Activated naive CD8-positive, alpha-beta T cell treated with anti-CD3 and anti-CD28 coated beads, Interleukin-2, amount 10 ng/mL, durations not matched to agents 7 days and 5 days (primary cell): ENCODE measurements at regions not wholly inside any gene's neighbourhood (a gene's known extent, or its start where the extent isn't known, plus 50 kb on each side); places are given as distances from the start of the nearest gene placed in this dataset.

Experiments used
- ATAC-seq: fragments of 150-1000 bp; cut with Tn5 transposase; one replicate; pipeline ENCODE4 v1.10.0; 2021; ENCODE audit warnings: low read depth, moderate library complexity
- POLR2A ChIA-PET: fragments of 350-600 bp; sonication (Branson Sonifier 250); formaldehyde crosslinking; loops from one replicate; lab custom pipeline; 2021; ENCODE audit warnings: antibody characterized with exemption; lab: Charles Lee
- DNase-seq: peaks from one replicate; pipeline ENCODE4 v3.0.0; 2021
- H3K27ac Mint-ChIP-seq: one replicate; pipeline ENCODE4 v1.8.0; 2022; ENCODE audit warnings: mild to moderate bottlenecking, mixed read lengths
- H3K27me3 Mint-ChIP-seq: one replicate; pipeline ENCODE4 v1.8.0; 2022; ENCODE audit warnings: mild to moderate bottlenecking, moderate library complexity, mixed read lengths
- H3K36me3 Mint-ChIP-seq: one replicate; pipeline ENCODE4 v1.8.0; 2021; ENCODE audit warnings: mild to moderate bottlenecking, mixed read lengths
- H3K4me1 Mint-ChIP-seq: one replicate; pipeline ENCODE4 v1.8.0; 2021; ENCODE audit warnings: mixed read lengths
- H3K4me3 Mint-ChIP-seq: one replicate; pipeline ENCODE4 v1.8.0; 2022; ENCODE audit warnings: mild to moderate bottlenecking, moderate library complexity, mixed read lengths
- H3K9me3 Mint-ChIP-seq: one replicate; pipeline ENCODE4 v1.8.0; 2021; ENCODE audit warnings: mixed read lengths

DNA sequence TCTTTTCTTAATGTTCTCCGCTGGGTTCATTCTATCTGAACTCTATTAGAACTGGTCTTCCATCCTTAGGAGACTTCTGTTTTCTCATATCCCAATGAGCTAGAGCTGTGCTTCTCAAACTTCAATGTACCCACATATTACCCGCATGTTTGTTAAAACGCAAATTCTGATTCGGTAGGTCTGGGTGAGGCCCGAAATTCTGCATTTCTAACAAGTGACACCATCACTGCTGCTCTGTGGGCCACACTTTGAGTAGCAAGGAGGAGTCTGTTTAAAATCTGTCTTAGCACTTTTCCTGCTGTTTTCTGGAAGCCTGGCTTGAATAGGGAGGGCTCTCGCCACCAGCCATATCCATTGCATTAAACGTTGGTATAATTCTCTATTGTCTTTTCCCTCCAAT is 151.9 kb upstream of the CLINT1 start:
- no peak overlapping the region for H3K27ac Mint-ChIP-seq
- DNase-seq (no peak), ATAC-seq (no peak)
- H3K36me3 Mint-ChIP-seq, result no peaks in the 10 kb centered on the region
- POLR2A ChIA-PET, result no interaction called here
- H3K4me3 Mint-ChIP-seq, result no peak overlapping the region
- no peaks in the 10 kb centered on the region for H3K9me3 Mint-ChIP-seq
- H3K4me1 Mint-ChIP-seq, result no peaks in the 10 kb centered on the region
- H3K27me3 Mint-ChIP-seq, result peaks cover 7% of the 10 kb centered on the region

DNA sequence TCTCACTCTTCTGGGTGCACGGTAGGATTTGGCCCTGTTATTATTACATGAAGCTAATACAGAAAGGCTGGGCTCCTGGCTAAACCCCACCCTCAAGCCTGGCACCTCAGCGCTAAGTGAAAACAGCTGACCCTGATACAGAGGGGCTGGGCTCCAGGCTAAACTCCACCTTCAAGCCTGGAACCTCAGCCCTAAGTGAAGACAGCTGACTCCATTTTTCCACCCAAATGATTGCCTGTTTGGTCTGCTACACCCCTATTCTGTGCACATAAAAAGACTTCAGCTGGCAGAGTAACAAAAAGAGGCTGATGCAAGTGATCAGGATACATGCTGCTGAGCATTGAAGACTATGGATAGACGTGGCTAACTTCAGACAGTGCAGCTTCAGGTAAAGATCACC is 148.4 kb upstream of the CLINT1 start:
- DNase-seq, result no peak
- no peaks in the 10 kb centered on the region for H3K27me3 Mint-ChIP-seq
- ATAC-seq, result no peak
- no peaks in the 10 kb centered on the region for H3K4me1 Mint-ChIP-seq
- no peak overlapping the region for H3K4me3 Mint-ChIP-seq
- H3K27ac Mint-ChIP-seq, result no peak overlapping the region
- peaks cover 3% of the 10 kb centered on the region for H3K9me3 Mint-ChIP-seq
- POLR2A ChIA-PET, result no interaction called here
- no peaks in the 10 kb centered on the region for H3K36me3 Mint-ChIP-seq

DNA sequence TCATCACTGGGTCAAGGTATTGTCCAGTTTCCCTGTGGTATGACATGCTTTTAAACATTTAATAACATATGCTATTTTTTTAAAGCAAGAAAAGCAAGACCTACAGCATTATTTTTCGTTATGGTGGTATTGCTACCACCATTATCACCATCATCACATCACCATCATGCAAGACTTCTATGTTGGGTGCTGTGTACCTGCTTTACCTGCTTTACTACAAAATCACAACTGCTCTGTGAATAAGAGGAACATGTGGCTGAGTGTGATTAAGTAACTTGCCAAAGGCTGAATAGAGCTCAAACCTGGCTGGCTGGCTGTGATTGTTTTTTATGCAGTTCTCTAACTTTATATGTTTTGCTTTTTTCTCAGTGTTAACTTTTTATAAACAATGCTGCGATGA is 140.8 kb upstream of the CLINT1 start:
- H3K9me3 Mint-ChIP-seq, result peaks cover under 1% of the 10 kb centered on the region
- peaks cover 15% of the 10 kb centered on the region for H3K27me3 Mint-ChIP-seq

DNA sequence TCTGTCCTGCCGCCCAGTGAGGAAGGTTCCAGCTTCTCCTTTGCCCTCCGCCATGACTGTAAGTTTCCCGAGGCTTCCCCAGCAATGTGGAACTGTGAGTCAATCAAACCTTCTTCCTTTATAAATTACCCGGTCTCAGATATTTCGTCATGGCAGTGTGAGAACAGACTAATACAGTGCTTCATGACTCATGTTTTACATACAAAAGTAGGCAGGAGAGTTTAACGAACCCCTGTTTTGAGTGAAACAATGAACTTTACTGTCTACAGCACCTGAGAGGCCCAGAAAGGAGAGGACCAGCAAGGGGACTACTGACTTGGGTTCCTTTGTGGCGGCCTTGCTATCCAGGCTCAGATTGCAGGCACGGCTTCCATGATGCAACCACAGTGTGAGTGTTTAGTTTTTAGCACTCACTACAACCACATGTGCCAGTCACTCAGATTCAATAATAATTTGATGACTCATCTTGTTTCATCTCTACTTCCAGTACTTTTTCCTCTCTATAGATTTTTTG is 139.1 kb upstream of the CLINT1 start:
- POLR2A ChIA-PET, result no interaction called here
- no peaks in the 10 kb centered on the region for H3K9me3 Mint-ChIP-seq
- no peak overlapping the region for H3K27ac Mint-ChIP-seq
- H3K4me3 Mint-ChIP-seq, result no peak overlapping the region
- peaks cover 8% of the 10 kb centered on the region for H3K4me1 Mint-ChIP-seq
- H3K36me3 Mint-ChIP-seq, result no peaks in the 10 kb centered on the region
- no peak for DNase-seq
- no peak for ATAC-seq
- peaks cover 30% of the 10 kb centered on the region for H3K27me3 Mint-ChIP-seq

More for the DNA sequence above, 140.8 kb upstream of the CLINT1 start:
- ATAC-seq (no peak), DNase-seq (no peak)
- no peaks in the 10 kb centered on the region for H3K36me3 Mint-ChIP-seq
- POLR2A ChIA-PET, result no interaction called here
- H3K27ac Mint-ChIP-seq, result no peak overlapping the region
- H3K4me1 Mint-ChIP-seq, result peaks cover 2% of the 10 kb centered on the region
- no peak overlapping the region for H3K4me3 Mint-ChIP-seq

DNA sequence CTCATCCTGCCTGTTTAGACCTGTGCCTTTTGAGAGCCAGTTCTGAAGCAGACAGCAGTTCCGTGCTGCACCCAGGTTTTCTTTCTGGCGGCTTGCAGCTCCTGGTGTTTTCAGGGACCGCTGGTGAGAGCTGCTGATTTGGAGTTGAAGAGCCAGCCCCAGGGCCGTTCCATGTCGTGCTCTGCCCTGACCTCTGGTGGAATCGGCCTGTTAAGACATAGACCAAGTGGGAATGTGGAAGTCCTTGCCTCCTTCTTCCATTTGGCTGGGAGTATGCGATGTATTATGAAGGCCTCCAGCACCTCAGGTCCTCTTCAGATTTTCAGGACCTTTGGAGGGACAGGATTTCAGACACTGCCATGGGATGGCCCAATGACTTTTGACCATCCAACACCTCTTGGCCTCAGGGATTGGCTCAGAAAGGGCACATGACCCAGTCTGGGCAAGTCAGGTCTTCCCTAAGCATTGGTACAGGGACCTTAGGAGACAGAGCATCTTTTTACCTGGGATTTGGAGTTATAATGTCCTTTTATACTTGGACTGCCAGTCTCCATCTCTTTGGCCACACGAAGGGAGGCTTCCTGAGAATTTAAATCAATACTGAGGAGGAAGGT is 136.1 kb upstream of the CLINT1 start:
- Mint-ChIP-seq H3K4me1 (peaks cover 8% of the 10 kb centered on the region), H3K27me3 (peaks cover 31% of the 10 kb centered on the region), H3K27ac (no peak overlapping the region), H3K9me3 (no peaks in the 10 kb centered on the region), H3K4me3 (peak overlapping the region; percentile 20), H3K36me3 (no peaks in the 10 kb centered on the region)
- DNase-seq (peak; percentile 46), ATAC-seq (peak; percentile 73)
- POLR2A ChIA-PET, result no interaction called here

DNA sequence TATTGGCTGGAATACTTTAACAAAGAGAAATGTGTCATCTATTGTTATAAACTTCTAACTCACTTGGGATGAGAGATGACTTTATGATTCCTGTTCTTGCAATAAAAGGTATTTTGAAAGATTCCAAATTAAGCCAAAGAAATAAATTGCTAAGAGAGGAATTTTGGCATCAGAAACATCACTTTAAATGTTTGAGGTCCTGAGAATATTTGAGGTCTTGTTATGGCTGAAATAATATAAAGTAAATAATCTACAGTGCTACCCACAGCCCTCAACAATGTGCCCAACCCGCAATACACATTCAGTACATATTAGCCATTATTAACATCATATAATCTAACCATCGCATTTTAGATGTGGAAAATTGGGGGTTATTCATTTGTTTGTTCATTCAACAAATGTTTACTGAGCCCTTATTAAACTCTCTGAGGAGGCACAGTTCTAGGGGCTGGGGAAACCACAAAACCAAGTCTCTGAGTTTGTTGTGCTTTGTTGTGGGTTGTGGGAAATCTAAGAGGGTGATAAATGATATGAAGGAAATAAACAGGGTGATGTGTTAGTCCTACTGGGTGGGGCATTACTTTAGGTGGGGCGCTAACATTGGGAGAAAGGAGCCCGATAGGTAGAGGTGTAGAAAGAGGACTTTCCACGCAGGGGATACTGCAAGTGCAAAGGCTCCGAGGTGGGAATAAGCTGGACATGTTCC is 135.2 kb upstream of the CLINT1 start:
- H3K4me3 Mint-ChIP-seq, result peak overlapping the region; percentile 26
- H3K9me3 Mint-ChIP-seq, result no peaks in the 10 kb centered on the region
- ATAC-seq (peak; percentile 65), DNase-seq (no peak)
- H3K4me1 Mint-ChIP-seq, result peaks cover 8% of the 10 kb centered on the region
- POLR2A ChIA-PET, result no interaction called here
- H3K36me3 Mint-ChIP-seq, result no peaks in the 10 kb centered on the region
- peak overlapping the region; percentile 6 for H3K27ac Mint-ChIP-seq
- H3K27me3 Mint-ChIP-seq, result peaks cover 33% of the 10 kb centered on the region

DNA sequence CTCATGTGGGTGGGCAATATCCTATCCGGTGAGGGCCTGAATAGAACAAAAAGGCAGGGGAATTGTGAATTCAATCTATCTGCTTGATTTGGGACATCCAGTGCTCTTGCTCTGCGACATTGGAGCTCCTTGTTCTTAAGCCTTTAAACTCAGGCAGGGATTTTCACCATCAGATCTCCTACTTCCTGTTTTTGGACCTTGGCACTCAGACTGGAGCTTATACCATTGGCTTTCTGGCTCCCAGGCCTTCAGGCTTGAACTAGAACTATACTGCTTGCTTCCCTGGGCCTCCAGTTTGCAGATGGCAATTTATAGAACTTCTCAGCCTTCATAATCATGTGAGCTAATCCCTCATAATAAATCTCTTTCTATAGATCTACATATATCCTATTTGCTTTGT is 134.3 kb upstream of the CLINT1 start:
- no peak for DNase-seq
- H3K27me3 Mint-ChIP-seq, result peaks cover 35% of the 10 kb centered on the region
- peaks cover 8% of the 10 kb centered on the region for H3K4me1 Mint-ChIP-seq
- no peak overlapping the region for H3K4me3 Mint-ChIP-seq
- H3K36me3 Mint-ChIP-seq, result no peaks in the 10 kb centered on the region
- no peak overlapping the region for H3K27ac Mint-ChIP-seq
- H3K9me3 Mint-ChIP-seq, result no peaks in the 10 kb centered on the region
- POLR2A ChIA-PET, result no interaction called here
- ATAC-seq, result no peak

DNA sequence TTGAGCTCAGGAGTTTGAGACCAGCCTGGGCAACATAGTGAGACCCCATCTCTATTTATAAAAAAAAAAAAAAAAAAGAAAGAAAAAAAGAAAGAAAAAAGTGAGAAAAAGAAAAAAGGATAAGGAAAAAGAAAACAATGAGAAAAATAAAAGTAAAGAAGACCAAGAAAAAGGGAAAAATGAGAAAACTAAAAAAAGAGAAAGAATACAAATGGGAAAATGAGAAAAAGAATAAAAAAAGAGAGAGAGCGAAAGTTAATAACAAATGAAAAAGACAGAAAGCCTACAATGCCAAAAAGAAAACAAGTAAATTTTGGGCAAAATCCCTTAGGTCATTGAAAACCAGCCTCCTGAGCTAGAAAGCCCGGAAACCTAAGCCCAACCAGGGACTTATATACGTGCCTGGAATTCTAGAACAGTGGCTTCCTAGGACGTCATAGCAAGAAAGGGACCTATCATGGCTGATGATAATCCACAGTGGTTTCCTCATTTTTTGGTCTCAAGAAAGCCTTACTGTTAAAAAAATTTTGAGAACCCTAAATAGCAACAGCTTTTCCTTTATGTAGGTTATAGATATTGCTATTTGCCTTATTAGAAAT is 131.7 kb upstream of the CLINT1 start:
- H3K4me1 Mint-ChIP-seq, result peaks cover 8% of the 10 kb centered on the region
- POLR2A ChIA-PET, result no interaction called here
- no peaks in the 10 kb centered on the region for H3K9me3 Mint-ChIP-seq
- DNase-seq (no peak), ATAC-seq (no peak)
- H3K27me3 Mint-ChIP-seq, result peaks cover 33% of the 10 kb centered on the region
- no peak overlapping the region for H3K27ac Mint-ChIP-seq
- no peak overlapping the region for H3K4me3 Mint-ChIP-seq
- no peaks in the 10 kb centered on the region for H3K36me3 Mint-ChIP-seq

DNA sequence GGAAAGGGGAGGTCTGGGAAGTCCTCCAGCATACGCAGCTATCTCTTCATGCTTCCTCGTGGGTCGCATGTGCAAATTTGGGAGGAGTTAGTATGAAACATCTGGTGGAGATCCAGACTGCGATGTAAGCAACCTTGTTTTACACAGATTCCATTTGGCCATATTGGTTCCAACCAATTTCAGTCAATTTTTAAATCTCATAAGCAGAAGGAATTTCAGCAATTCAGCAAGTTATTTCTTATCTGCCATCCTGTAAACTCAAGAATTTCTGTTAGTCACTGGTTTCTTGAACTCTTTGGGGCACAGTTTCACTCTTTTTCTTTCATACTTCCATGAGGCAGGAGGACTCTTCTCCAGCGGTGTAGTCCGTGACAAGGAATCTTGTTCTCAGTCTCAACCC is 130.4 kb upstream of the CLINT1 start:
- H3K9me3 Mint-ChIP-seq, result no peaks in the 10 kb centered on the region
- POLR2A ChIA-PET, result no interaction called here

DNA sequence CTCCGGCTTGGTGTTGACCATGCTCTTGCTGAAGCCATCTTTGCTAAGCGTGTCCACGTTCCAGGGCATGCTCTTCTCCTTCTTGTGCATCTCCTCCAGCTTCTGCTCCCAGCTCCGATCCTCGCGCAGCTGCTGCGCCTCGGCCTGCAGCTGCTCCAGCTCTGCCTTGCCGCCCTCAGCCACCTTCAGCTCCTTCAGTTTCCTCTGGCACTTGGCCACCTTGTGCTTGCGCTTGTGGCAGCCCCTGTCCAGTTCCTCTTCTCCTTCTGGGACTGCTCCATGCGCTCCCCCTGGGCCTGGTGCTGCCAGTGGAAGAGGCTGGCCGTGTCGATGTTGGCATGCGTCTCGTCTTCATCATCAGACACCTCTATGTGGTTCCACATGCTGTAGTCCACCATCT is 128.3 kb upstream of the CLINT1 start:
- Mint-ChIP-seq H3K4me3 (no peak overlapping the region), H3K27ac (no peak overlapping the region), H3K36me3 (no peaks in the 10 kb centered on the region), H3K4me1 (no peaks in the 10 kb centered on the region), H3K27me3 (peaks cover 14% of the 10 kb centered on the region), H3K9me3 (no peaks in the 10 kb centered on the region)
- POLR2A ChIA-PET, result no interaction called here
- ATAC-seq (no peak), DNase-seq (no peak)

More for the DNA sequence above, 130.4 kb upstream of the CLINT1 start:
- peaks cover 2% of the 10 kb centered on the region for H3K4me1 Mint-ChIP-seq
- H3K27me3 Mint-ChIP-seq, result peaks cover 26% of the 10 kb centered on the region
- H3K4me3 Mint-ChIP-seq, result no peak overlapping the region
- H3K27ac Mint-ChIP-seq, result no peak overlapping the region
- ATAC-seq (no peak), DNase-seq (no peak)
- no peaks in the 10 kb centered on the region for H3K36me3 Mint-ChIP-seq

DNA sequence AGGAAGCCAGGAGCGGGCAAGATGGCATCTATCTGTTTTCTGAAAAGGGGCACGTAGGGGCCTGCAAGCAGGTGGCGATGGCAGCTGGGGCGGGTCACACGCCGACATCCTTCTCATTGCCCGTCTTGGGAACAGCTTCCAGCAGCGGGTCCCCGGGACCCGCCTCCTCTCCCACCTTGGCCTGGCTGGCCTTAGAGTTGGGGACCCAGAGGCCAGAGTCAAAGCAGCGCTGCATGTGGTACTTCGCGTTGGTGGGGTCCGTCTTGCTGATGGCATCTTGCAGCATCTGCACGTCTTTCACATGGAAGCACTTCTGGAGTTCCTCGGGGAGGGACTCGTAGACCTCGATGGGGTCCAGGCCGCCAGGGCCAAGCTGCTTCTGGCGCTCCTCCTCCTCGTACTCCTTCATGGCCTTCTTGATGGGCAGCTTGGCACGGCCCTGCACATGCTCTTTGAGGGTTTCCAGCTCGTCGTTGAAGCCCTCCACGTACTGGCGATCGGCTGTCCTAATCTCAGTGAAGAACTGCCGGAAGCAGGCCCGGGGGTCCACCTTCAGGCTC is 127.6 kb upstream of the CLINT1 start:
- no peaks in the 10 kb centered on the region for H3K36me3 Mint-ChIP-seq

DNA sequence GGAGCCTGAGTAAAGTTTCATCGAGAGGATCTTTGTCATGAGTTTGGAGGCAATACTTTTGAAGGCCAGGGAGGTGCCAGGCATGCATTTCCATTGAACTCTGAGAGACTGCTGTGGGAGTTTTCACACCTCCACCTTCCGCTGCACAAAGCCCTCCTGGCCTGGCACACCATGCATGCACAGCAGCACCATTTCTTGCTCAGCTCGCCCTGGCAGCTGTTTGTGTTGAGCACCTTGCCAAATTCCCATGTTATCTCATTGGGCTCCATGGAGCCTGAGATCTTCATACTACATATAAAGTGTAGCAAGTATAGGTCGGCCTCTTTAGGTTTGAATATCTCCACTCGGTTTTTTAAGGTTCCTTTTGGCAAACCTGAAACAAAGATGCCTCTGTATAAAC is 125.7 kb upstream of the CLINT1 start:
- DNase-seq, result no peak
- no peaks in the 10 kb centered on the region for H3K4me1 Mint-ChIP-seq
- POLR2A ChIA-PET, result no interaction called here
- no peaks in the 10 kb centered on the region for H3K9me3 Mint-ChIP-seq
- H3K27me3 Mint-ChIP-seq, result peaks cover 7% of the 10 kb centered on the region
- no peaks in the 10 kb centered on the region for H3K36me3 Mint-ChIP-seq
- no peak overlapping the region for H3K27ac Mint-ChIP-seq
- no peak for ATAC-seq
- no peak overlapping the region for H3K4me3 Mint-ChIP-seq

More for the DNA sequence above, 127.6 kb upstream of the CLINT1 start:
- POLR2A ChIA-PET, result no interaction called here
- no peak overlapping the region for H3K27ac Mint-ChIP-seq
- DNase-seq (no peak), ATAC-seq (no peak)
- H3K9me3 Mint-ChIP-seq, result no peaks in the 10 kb centered on the region
- H3K27me3 Mint-ChIP-seq, result peaks cover 8% of the 10 kb centered on the region
- H3K4me3 Mint-ChIP-seq, result no peak overlapping the region
- no peaks in the 10 kb centered on the region for H3K4me1 Mint-ChIP-seq

DNA sequence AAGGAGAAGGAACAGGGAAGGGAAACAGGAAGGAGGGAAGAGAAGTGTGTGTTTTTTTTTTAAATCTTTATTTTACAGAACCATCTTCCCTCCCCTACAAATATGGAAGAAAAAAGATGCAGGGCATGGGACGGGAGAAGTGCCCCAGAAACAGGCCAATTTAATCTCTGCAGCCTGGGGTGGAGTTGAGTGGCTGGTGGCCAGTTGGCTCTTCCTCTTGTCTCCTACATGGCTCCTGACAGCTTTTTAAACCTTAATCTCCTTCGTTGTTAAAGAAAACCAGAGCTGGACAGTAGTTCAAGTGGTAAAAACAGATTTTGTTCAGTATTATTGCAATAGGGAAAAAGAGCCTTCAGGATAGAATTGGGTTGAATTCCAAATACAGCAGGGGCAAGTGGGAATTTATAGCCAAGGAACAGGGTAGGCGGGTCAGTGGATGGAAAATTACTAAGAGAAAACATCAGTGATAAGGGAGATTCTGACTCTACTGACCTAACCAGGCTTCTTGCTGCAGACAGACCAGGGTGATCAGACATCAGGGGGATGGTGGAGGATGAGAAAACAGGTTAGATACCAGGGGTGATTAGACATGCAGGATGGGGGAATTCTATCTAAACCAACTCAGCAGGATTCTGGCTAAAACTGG is 125.1 kb upstream of the CLINT1 start:
- Mint-ChIP-seq H3K9me3 (no peaks in the 10 kb centered on the region), H3K36me3 (no peaks in the 10 kb centered on the region), H3K27ac (no peak overlapping the region), H3K4me3 (no peak overlapping the region), H3K27me3 (peaks cover 6% of the 10 kb centered on the region), H3K4me1 (no peaks in the 10 kb centered on the region)
- POLR2A ChIA-PET, result no interaction called here
- DNase-seq (no peak), ATAC-seq (no peak)
